Activated CD8-positive, alpha-beta memory T cell treated with anti-CD3 and anti-CD28 coated beads, Interleukin-2, amount 50 U/mL, for 48 hours (primary cell): ENCODE measurements at regions not wholly inside any gene's neighbourhood (a gene's known extent, or its start where the extent isn't known, plus 50 kb on each side); places are given as distances from the start of the nearest gene placed in this dataset.
A peak's percentile ranks its signal among the peaks of the same experiment; 100 is the strongest.

ENCODE experiments used
- DNase-seq: peaks from one replicate; pipeline ENCODE4 v3.0.0-alpha.2; 2020

DNA sequence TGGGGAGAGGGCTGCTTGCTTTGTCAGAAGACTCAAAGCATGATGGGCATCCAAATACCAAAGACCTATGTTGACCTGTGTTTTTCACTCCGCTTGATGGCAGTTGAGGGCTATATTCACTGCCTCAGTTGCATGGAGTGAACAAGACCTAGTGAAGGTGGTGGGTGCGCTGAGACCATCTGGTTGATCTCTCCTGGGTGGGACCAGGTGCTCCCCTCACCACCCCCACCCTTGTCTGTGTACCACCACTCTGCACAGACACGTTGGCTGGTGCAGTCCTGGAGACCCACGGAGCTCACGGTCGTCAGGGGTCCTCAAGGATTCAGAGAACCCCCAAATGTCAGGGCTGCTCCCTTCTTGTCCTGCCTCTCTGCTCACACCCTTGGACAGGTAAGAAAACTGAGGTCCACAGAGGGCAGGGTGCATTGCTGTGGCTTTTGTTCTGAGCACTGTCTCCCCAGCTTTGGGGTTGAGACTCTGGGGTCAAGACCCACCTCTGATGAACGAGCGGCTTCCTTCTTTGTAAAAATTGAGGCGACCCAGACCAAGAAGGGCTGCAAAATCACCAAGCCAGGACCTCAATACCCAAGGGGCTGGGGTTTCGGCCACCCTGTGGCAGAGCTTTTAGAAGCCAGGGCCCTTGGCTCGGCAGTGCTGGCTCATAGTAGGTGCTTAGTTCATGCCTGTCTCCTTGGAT lies 166.3 kb upstream of the RTL1 start:
- DNase-seq, result peak; percentile 25

GRCh38 chr14:101070540-101071492 lies 167.3 kb upstream of the RTL1 start:
- peak; percentile 20 for DNase-seq

DNA sequence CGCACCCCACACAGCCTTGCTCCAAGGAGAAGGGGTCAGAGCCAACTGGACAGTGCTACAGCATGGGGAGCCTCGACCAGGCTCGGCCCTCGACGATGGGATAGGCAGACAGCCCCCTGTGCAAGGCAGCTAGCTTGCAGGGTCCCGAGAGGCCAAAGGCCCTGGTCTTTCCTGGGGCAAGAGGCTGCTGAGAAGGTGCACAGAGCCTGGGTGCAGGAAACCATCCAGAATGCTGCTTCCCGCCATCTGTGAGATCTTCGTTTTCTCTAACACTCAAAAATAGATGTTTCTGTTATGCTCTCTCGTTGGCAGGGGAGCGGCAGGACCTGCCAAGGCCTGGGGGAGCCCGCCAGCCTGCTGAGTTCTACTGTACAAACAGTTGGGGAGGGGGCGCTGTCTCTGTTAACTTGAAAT lies 168.0 kb upstream of the RTL1 start:
- DNase-seq, result peak; percentile 30

- peak; percentile 10 for DNase-seq
Measured at GRCh38 chr14:101072070-101072469, 168.5 kb upstream of the RTL1 start.

DNA sequence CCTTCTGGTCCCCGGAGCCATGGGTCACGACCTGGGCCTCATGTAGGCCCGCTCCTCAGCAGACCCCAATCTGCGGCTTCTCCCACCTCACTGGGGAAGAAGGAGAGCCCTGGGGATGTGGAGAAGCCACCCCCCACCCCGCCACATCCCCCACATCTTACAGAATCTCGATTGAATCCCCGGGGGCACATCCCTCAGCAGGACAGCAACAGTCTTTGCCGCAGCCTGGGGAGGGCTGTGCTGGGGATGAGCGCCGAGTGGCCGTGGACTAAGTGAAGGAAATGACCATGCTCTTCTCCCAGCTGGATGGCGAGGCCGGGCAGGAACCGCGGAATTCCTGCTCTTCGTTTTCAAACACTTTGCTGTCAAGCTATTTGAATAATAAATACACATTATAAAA lies 169.0 kb upstream of the RTL1 start:
- DNase-seq, result peak; percentile 20

GRCh38 chr14:101072945-101073597 lies 169.5 kb upstream of the RTL1 start:
- peak; percentile 48 for DNase-seq

GRCh38 chr14:101073598-101073965 lies 170.1 kb upstream of the RTL1 start:
- DNase-seq, result no peak

DNA sequence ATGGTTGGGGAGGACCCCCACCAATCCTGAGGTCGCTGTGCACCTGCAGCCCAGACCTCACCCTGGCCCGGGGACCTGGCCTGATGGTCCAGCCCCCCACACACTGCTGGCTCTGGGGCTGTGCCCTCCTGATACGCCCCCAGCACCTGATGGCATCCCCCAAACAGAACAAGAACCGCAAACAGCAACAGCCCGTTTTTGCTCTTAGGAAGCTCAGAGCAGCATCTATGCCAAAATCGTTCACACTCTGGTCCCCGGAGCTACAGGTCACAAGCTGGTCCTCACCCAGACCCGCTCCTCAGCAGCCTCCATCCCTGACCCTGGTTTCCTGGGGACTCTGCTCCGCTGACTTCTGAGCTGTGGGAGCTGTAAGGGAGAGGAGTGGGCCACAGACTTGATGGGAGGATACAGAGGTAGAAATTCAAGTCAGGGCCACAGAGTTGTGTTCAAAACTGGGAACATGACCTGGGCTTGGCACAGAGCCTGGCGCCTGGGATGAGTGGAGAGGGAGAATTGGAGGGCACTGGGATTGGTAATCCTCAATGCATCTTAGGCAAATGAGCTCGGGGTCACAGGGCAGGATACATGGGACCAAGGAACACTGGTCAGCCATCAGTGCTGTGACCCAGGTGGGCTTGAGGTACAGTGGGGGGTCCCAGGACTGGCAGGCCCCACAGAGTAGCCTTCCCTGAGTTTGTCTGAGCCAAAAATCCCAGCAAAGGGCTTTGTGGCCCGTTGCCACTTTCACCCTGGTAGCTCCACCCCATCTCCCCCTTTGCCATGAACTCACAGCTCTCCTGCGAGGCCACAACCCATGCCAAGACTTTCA lies 170.9 kb upstream of the RTL1 start:
- no peak for DNase-seq

- no peak for DNase-seq
Measured at GRCh38 chr14:101075025-101075800, 171.7 kb upstream of the RTL1 start.

GRCh38 chr14:101075801-101076413 lies 172.4 kb upstream of the RTL1 start:
- no peak for DNase-seq

DNA sequence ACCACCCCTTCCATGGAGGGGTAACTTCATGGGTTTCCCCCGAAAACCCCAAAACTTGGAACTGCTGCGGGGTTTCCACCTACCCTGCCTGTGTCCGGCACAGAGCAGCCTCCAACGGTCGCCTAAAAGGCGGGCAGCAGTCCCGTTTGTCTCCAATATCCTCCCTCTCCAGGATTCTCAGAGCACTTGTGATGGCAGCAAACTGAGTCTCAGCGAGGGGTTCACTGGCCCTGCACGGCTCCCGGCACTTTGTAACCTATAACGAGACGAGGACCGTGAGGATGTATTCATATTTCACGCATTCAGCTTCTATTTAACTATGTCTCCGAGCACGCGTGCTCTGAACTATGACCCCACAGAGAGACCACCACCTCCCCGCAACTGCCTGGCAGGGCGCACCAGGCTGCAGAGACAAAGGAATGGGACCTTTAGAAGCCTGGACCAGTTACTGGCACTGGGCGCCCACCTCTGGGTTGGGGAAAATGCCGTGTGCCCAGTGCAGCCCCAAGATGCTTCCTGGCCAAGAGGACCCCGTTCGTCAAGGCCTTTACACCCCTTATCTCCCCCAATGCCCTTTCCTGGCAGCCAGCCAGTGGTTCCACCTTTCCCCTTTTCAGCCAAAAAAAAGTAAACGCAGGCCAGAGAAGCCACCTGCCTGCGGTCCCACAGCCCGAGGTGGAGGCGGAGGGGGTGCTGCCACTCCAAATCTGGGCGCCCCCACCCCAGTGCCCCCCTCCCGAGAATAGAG lies 173.1 kb upstream of the RTL1 start:
- DNase-seq, result no peak

DNA sequence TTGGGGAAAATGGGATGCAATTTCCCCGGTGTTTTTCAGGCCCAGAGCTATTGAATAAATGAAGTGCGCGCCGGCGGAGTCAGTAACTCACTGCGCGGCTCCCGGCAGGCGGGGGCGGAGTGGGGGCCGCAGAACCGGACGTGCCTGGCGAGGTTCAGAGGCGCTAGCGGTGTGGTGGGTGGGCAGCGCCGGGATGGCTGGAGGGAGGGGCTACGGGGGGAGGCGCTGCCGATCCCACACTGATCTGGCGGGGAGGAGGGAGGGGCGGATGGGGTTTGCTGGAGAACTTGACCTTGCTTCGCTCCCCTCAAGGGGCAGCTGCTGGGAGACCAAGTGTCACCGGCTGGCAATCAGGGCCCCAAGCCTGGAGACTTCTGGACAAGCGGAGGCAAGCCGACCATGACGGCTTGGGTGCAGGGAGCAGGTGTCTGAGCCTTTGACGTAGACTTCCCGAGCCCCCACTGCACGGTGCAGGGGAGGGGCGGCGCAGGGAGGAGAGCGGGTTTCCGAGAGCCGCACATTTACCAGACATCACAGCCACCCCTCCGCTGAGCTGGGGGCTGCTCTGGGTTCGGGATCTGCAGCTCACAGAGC lies 174.1 kb upstream of the RTL1 start:
- DNase-seq, result no peak

- DNase-seq, result no peak
Measured at GRCh38 chr14:101078170-101078891, 174.8 kb upstream of the RTL1 start.

DNA sequence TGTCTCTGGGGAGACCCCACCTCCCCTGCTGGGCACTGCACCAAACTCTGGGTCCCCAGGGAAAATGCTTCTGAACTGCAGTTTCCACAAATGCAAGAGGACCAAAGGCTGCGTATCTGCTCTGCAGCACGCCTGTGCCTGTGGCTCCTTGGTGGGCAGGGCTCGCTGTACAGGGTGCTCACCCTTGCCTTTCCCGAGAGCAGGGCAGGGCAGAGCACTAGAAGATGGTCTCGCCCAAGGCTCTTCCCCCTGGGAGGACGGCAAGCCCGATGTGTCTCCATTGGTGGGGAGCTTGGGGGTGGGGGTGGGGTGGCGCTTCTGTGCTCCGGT lies 175.3 kb upstream of the RTL1 start:
- DNase-seq, result no peak

DNA sequence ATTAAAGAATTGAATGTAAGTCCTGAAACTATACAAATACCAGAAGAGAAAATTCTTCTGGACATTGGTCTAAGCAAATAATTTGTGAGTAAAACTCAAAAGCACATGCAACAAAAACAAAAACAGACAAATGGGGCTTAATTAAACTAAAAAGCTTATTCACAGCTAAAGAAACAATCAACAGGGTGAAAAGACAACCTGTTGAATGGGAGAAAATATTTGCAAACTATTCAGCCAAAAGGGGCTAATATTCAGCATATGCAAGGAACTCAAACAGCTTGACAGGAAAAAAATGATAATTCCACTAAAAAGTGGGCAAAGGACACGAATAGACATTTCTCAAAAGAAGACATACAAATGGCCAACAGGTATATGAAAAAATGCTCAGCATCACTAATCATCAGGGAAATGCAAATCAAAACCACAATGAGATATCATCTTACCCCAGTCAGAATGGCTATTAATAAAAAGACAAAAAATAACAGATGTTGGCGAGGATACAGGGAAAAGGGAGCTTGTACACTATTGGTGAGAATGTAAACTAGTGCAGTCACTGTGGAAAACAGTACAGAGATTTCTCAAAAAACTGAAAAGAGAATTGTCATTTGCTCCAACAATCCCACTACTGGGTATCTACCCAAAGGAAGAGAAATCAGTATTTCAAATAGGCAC lies 177.5 kb upstream of the RTL1 start:
- no peak for DNase-seq

DNA sequence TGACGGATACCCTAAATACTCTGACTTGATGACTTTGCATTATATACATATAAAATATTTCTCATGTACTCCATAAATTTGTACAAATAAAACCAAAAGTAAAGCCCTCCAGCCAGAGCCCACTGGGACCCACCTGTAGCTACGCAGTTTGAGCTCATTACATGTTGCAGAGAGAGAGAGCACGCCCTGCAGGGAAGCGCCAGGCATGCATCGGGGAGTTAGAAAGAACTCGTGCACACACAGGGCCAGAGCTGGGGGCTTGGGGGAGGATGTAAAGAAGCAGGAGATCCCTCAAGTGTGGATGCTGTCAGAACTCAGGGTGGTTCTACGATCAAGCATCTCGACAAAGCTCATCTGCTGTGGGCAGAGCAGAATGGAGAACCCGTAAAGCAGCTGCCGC lies 178.5 kb upstream of the RTL1 start:
- DNase-seq, result no peak

DNA sequence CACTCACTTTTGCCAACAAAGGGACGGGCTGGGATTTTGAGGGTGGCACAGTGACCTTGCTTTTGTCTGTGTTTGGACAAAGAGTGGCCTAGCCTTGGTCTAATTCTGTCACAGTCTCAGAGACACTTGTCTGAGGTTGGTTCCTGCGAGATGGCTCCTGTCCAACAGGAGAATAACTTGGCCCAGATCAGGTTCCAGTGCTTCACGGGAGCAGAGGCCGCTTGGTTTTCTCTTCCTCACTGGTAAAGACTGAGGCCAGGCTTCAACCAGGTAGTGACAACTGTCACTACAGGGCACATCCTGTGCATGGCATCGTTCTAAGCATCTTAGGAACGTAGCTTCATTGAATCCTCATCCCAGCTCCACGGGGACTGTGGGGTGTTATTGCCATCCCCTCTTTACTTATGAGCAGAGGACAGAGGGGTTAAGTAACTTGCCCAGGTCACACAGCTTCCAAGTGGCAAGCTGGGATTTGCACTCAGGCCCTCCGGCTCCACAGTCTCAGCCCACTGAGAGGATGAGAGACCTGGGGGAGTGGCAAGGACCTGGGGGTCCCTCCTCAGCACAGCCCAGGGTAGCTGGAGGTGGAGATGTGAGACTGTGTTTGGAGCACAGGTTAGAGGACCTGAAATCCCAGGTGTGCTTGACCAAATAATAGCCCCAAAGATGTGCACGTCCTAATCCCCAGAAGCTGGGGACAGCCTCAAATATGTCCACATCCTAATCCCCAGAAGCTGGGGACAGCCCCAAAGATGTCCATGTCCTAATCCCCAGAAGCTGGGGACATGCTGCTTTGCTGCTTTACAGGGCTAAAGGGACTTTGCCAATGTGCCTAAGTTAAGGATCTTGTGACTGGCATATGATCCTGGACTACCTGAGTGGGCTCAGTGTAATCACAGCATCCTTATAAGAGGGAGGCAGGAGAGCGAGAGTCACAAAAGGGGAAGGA lies 179.2 kb upstream of the RTL1 start:
- no peak for DNase-seq
